Spinal cord (tissue), 9 donors: ENCODE measurements at regions not wholly inside any gene's neighbourhood (a gene's known extent, or its start where the extent isn't known, plus 50 kb on each side); places are given as distances from the start of the nearest gene placed in this dataset.

Source experiments
- DNase-seq, 6 donors: peaks; one replicate each; pipeline versions ENCODE4 v3.0.0 to v3.0.0-alpha.2; 2013 to 2015; ENCODE audit warnings: low spot score in 6 of 6, low read depth in 4 of 6
- H3K27ac ChIP-seq: one replicate; pipeline ENCODE4 v1.5.1; 2013; ENCODE audit warnings: low read depth, low read length, control low read depth
- H3K27me3 ChIP-seq: one replicate; pipeline ENCODE4 v1.6.1; 2013; ENCODE audit warnings: low read length; ENCODE audit not compliant: control insufficient read depth, insufficient read depth
- H3K36me3 ChIP-seq: one replicate; pipeline ENCODE4 v1.6.1; 2013; ENCODE audit warnings: low read length; ENCODE audit not compliant: control insufficient read depth, insufficient read depth
- H3K4me1 ChIP-seq: one replicate; pipeline ENCODE4 v1.6.1; 2013; ENCODE audit warnings: low read length; ENCODE audit not compliant: control insufficient read depth, insufficient read depth
- H3K4me3 ChIP-seq: one replicate; pipeline ENCODE4 v1.5.1; 2013; ENCODE audit warnings: low read depth, low read length, control low read depth
- H3K9me3 ChIP-seq: one replicate; pipeline ENCODE4 v1.6.1; 2013; ENCODE audit warnings: low read length; ENCODE audit not compliant: control insufficient read depth, insufficient read depth
- WGBS: methylation state at CpG from one replicate; pipeline ENCODE4 v1.1.5; 2013; ENCODE audit warnings: missing lambda C conversion rate; ENCODE audit not compliant: insufficient coverage; 5-methylcytosine and 5-hydroxymethylcytosine counted together
- donor health status: healthy.

- DNase-seq: no peak
- no peak overlapping the region for H3K27ac ChIP-seq
- no peaks in the 10 kb centered on the region for H3K36me3 ChIP-seq
- no peaks in the 10 kb centered on the region for H3K27me3 ChIP-seq
- no peak overlapping the region for H3K4me3 ChIP-seq
- peaks cover 19% of the 10 kb centered on the region for H3K4me1 ChIP-seq
- 85% methylated on average over 6 of the region's 7 CpGs for WGBS
- H3K9me3 ChIP-seq: no peaks in the 10 kb centered on the region
These were observed 72.5 kb downstream of the COPS8 start for GRCh38 chr2:237158194-237158593.

GRCh38 chr2:237159006-237159911 is 73.6 kb downstream of the COPS8 start:
- Histone ChIP-seq H3K27ac (no peak overlapping the region), H3K4me1 (peaks cover 19% of the 10 kb centered on the region), H3K9me3 (no peaks in the 10 kb centered on the region), H3K36me3 (no peaks in the 10 kb centered on the region), H3K27me3 (no peaks in the 10 kb centered on the region), H3K4me3 (no peak overlapping the region)
- DNase-seq: no peak
- 83% methylated on average over 7 of the region's 10 CpGs for WGBS

GRCh38 chr2:237160271-237160919 is 74.7 kb downstream of the COPS8 start:
- no peak overlapping the region for H3K4me3 ChIP-seq
- WGBS: 92% methylated on average over 9 of the region's 9 CpGs
- no peaks in the 10 kb centered on the region for H3K36me3 ChIP-seq
- peak overlapping the region; percentile 19 for H3K27ac ChIP-seq
- no peaks in the 10 kb centered on the region for H3K27me3 ChIP-seq
- no peak for DNase-seq
- H3K9me3 ChIP-seq: no peaks in the 10 kb centered on the region
- peaks cover 19% of the 10 kb centered on the region for H3K4me1 ChIP-seq

- H3K4me1 ChIP-seq: peaks cover 13% of the 10 kb centered on the region
- no peaks in the 10 kb centered on the region for H3K27me3 ChIP-seq
- peak overlapping the region; percentile 29 for H3K27ac ChIP-seq
- DNase-seq: no peak
- no peaks in the 10 kb centered on the region for H3K9me3 ChIP-seq
- 75% methylated on average over 5 of the region's 5 CpGs for WGBS
- no peak overlapping the region for H3K4me3 ChIP-seq
- no peaks in the 10 kb centered on the region for H3K36me3 ChIP-seq
These were observed 75.5 kb downstream of the COPS8 start for GRCh38 chr2:237161189-237161588.

- no peak overlapping the region for H3K27ac ChIP-seq
- H3K36me3 ChIP-seq: no peaks in the 10 kb centered on the region
- DNase-seq: no peak
- H3K9me3 ChIP-seq: no peaks in the 10 kb centered on the region
- no peaks in the 10 kb centered on the region for H3K27me3 ChIP-seq
- H3K4me1 ChIP-seq: no peaks in the 10 kb centered on the region
- H3K4me3 ChIP-seq: no peak overlapping the region
- 100% methylated on average over 3 of the region's 5 CpGs for WGBS
These were observed 77.3 kb downstream of the COPS8 start for GRCh38 chr2:237162959-237163358.

- Histone ChIP-seq H3K4me3 (no peak overlapping the region), H3K27me3 (no peaks in the 10 kb centered on the region), H3K36me3 (no peaks in the 10 kb centered on the region), H3K9me3 (peaks cover 6% of the 10 kb centered on the region), H3K27ac (no peak overlapping the region), H3K4me1 (no peaks in the 10 kb centered on the region)
- 82% methylated on average over 3 of the region's 10 CpGs for WGBS
- DNase-seq: no peak
These were observed 78.9 kb downstream of the COPS8 start for GRCh38 chr2:237164474-237165042.

GRCh38 chr2:237165405-237166276 is 80.0 kb downstream of the COPS8 start:
- H3K4me3 ChIP-seq: no peak overlapping the region
- H3K27ac ChIP-seq: no peak overlapping the region
- H3K4me1 ChIP-seq: no peaks in the 10 kb centered on the region
- WGBS: 78% methylated on average over 5 of the region's 5 CpGs
- H3K36me3 ChIP-seq: no peaks in the 10 kb centered on the region
- DNase-seq: no peak
- no peaks in the 10 kb centered on the region for H3K27me3 ChIP-seq
- H3K9me3 ChIP-seq: peaks cover 6% of the 10 kb centered on the region

GRCh38 chr2:237167038-237167437 is 81.3 kb downstream of the COPS8 start:
- peaks cover 6% of the 10 kb centered on the region for H3K9me3 ChIP-seq
- H3K4me1 ChIP-seq: no peaks in the 10 kb centered on the region
- no peak overlapping the region for H3K27ac ChIP-seq
- no peak for DNase-seq
- H3K36me3 ChIP-seq: no peaks in the 10 kb centered on the region
- 81% methylated on average over 3 of the region's 4 CpGs for whole genome bisulfite sequencing
- no peak overlapping the region for H3K4me3 ChIP-seq
- H3K27me3 ChIP-seq: no peaks in the 10 kb centered on the region

- Histone ChIP-seq H3K36me3 (no peaks in the 10 kb centered on the region), H3K27me3 (no peaks in the 10 kb centered on the region), H3K9me3 (peaks cover 6% of the 10 kb centered on the region), H3K27ac (no peak overlapping the region), H3K4me3 (no peak overlapping the region), H3K4me1 (no peaks in the 10 kb centered on the region)
- WGBS: 100% methylated on average over 1 of the region's 5 CpGs
- no peak for DNase-seq
These were observed 82.2 kb downstream of the COPS8 start for GRCh38 chr2:237167934-237168333.
